ENCODE measurements at regions not wholly inside any gene's neighbourhood (a gene's known extent, or its start where the extent isn't known, plus 50 kb on each side); places are given as distances from the start of the nearest gene placed in this dataset.

DNA sequence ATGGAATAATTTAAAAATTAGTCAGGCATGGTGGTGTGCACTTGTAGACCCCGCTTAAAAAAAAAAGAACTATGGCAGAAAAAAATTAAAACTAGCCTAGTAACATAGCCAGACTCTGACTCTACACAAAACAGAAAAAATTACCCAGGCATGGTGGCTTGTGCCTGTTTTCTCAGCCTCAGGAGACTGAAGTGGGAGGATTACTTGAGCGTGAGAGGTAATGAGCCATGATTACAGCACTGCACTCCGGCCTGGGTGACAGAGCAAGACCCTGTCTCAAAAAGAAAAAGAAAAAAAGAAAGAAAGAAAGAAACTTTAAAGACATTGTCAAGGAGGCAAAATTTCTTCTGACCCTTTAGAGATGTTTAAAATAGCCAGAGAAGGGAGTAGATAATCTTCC lies 109.0 kb upstream of the TMEM106B start:
- no peak overlapping the region for H3K4me3 ChIP-seq (ENCODE audit: low read length)
- no peaks in the 10 kb centered on the region for H3K36me3 ChIP-seq (ENCODE audit: insufficient read depth, low read length)
- no peaks in the 10 kb centered on the region for H3K9me3 ChIP-seq (ENCODE audit: low read length)
- H4K20me1 ChIP-seq (ENCODE audit: insufficient read depth) = no peaks in the 10 kb centered on the region
- H3K27me3 ChIP-seq (ENCODE audit: insufficient read depth, low read depth, low read length) = no peaks in the 10 kb centered on the region
- no peak overlapping the region for H3K4me2 ChIP-seq (ENCODE audit: low read length)
- H3K79me2 ChIP-seq (replicated peaks; ENCODE audit: insufficient read depth, low read length) = no peaks in the 10 kb centered on the region
- H2AFZ ChIP-seq (ENCODE audit: low read depth, low read length) = no peak overlapping the region
- H3K27ac ChIP-seq (ENCODE audit: low read length) = no peak overlapping the region
- TF ChIP-seq SMC3 (conservative IDR thresholded peaks at IDR 0.05; ENCODE audit: poor library complexity) = no peak
- no peak for TF ChIP-seq EZH2 (IDR thresholded peaks at IDR 0.05; ENCODE audit: borderline replicate concordance, insufficient read depth, low read length, poor library complexity, severe bottlenecking)
- TF ChIP-seq, protein P1, sequence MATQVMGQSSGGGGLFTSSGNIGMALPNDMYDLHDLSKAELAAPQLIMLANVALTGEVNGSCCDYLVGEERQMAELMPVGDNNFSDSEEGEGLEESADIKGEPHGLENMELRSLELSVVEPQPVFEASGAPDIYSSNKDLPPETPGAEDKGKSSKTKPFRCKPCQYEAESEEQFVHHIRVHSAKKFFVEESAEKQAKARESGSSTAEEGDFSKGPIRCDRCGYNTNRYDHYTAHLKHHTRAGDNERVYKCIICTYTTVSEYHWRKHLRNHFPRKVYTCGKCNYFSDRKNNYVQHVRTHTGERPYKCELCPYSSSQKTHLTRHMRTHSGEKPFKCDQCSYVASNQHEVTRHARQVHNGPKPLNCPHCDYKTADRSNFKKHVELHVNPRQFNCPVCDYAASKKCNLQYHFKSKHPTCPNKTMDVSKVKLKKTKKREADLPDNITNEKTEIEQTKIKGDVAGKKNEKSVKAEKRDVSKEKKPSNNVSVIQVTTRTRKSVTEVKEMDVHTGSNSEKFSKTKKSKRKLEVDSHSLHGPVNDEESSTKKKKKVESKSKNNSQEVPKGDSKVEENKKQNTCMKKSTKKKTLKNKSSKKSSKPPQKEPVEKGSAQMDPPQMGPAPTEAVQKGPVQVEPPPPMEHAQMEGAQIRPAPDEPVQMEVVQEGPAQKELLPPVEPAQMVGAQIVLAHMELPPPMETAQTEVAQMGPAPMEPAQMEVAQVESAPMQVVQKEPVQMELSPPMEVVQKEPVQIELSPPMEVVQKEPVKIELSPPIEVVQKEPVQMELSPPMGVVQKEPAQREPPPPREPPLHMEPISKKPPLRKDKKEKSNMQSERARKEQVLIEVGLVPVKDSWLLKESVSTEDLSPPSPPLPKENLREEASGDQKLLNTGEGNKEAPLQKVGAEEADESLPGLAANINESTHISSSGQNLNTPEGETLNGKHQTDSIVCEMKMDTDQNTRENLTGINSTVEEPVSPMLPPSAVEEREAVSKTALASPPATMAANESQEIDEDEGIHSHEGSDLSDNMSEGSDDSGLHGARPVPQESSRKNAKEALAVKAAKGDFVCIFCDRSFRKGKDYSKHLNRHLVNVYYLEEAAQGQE (IDR thresholded peaks at IDR 0.05; ENCODE audit: borderline replicate concordance) = no peak
- no peak for TF ChIP-seq RAD21 (conservative IDR thresholded peaks at IDR 0.05)
- TF ChIP-seq MXI1 (conservative IDR thresholded peaks at IDR 0.05; ENCODE audit: poor library complexity, severe bottlenecking) = no peak
- no peak for TF ChIP-seq EP300 (conservative IDR thresholded peaks at IDR 0.05; ENCODE audit: poor library complexity, severe bottlenecking)
- TF ChIP-seq, protein P2, sequence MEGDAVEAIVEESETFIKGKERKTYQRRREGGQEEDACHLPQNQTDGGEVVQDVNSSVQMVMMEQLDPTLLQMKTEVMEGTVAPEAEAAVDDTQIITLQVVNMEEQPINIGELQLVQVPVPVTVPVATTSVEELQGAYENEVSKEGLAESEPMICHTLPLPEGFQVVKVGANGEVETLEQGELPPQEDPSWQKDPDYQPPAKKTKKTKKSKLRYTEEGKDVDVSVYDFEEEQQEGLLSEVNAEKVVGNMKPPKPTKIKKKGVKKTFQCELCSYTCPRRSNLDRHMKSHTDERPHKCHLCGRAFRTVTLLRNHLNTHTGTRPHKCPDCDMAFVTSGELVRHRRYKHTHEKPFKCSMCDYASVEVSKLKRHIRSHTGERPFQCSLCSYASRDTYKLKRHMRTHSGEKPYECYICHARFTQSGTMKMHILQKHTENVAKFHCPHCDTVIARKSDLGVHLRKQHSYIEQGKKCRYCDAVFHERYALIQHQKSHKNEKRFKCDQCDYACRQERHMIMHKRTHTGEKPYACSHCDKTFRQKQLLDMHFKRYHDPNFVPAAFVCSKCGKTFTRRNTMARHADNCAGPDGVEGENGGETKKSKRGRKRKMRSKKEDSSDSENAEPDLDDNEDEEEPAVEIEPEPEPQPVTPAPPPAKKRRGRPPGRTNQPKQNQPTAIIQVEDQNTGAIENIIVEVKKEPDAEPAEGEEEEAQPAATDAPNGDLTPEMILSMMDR (IDR thresholded peaks at IDR 0.05; ENCODE audit: poor library complexity, severe bottlenecking) = no peak
- H3F3A ChIP-seq (ENCODE audit: insufficient read depth, low read length, poor library complexity, severe bottlenecking) = no peaks in the 10 kb centered on the region
- no peaks in the 10 kb centered on the region for H3K9me2 ChIP-seq (ENCODE audit: insufficient read depth, low read length)
- no peak overlapping the region for H3K9ac ChIP-seq (ENCODE audit: low read length)

DNA sequence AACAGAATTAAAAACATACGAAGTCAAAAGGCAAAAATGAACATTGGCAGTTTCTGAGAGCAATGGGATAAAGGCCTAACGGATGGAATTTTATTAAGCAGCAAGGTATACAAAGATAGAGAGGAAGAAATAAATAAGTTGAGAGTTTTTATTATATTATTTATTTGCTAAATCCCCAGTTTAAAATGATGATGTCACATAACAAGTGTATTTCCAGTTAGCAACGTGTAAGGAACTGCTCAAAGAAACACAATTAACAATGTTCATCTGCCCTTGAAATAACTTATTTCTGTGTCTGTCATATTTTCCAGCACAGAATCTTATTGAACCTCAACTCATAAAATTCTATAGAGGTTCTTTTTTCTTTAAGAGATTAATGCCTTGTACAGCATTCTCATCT lies 108.6 kb upstream of the TMEM106B start:
- Histone ChIP-seq H2AFZ (ENCODE audit: low read depth, low read length) (no peak overlapping the region), H3K27me3 (ENCODE audit: insufficient read depth, low read depth, low read length) (no peaks in the 10 kb centered on the region), H3K4me3 (ENCODE audit: low read length) (no peak overlapping the region), H3K36me3 (ENCODE audit: insufficient read depth, low read length) (no peaks in the 10 kb centered on the region), H3K9me2 (ENCODE audit: insufficient read depth, low read length) (no peaks in the 10 kb centered on the region), H3K4me2 (ENCODE audit: low read length) (no peak overlapping the region), H3K79me2 (replicated peaks; ENCODE audit: insufficient read depth, low read length) (no peaks in the 10 kb centered on the region), H3F3A (ENCODE audit: insufficient read depth, low read length, poor library complexity, severe bottlenecking) (no peaks in the 10 kb centered on the region), H3K9ac (ENCODE audit: low read length) (no peak overlapping the region), H3K9me3 (ENCODE audit: low read length) (no peaks in the 10 kb centered on the region), H4K20me1 (ENCODE audit: insufficient read depth) (no peaks in the 10 kb centered on the region), H3K27ac (ENCODE audit: low read length) (no peak overlapping the region)
- TF ChIP-seq, protein P2 (IDR thresholded peaks at IDR 0.05; ENCODE audit: poor library complexity, severe bottlenecking) = no peak
- TF ChIP-seq MXI1 (conservative IDR thresholded peaks at IDR 0.05; ENCODE audit: poor library complexity, severe bottlenecking) = no peak
- TF ChIP-seq EP300 (conservative IDR thresholded peaks at IDR 0.05; ENCODE audit: poor library complexity, severe bottlenecking) = no peak
- TF ChIP-seq SMC3 (conservative IDR thresholded peaks at IDR 0.05; ENCODE audit: poor library complexity) = no peak
- no peak for TF ChIP-seq EZH2 (IDR thresholded peaks at IDR 0.05; ENCODE audit: borderline replicate concordance, insufficient read depth, low read length, poor library complexity, severe bottlenecking)
- TF ChIP-seq, protein P1 (IDR thresholded peaks at IDR 0.05; ENCODE audit: borderline replicate concordance) = no peak
- TF ChIP-seq TAF1 (IDR thresholded peaks at IDR 0.05; ENCODE audit: low read depth) = no peak
- TF ChIP-seq RAD21 (conservative IDR thresholded peaks at IDR 0.05) = no peak
- no peak for TF ChIP-seq POLR2AphosphoS5 (IDR thresholded peaks at IDR 0.05)
